IMR-90 (cell line): ENCODE measurements at regions not wholly inside any gene's neighbourhood (a gene's known extent, or its start where the extent isn't known, plus 50 kb on each side); places are given as distances from the start of the nearest gene placed in this dataset.

Experiments used
- BHLHE40 ChIP-seq: fragments of 150-350 bp; IDR thresholded peaks from 2 replicates; pipeline ENCODE4 v1.6.1; 2016; ENCODE audit warnings: mild to moderate bottlenecking, low read depth, low read length
- CTCF ChIP-seq: conservative IDR thresholded peaks from 2 replicates; pipeline ENCODE4 v1.5.1; 2012; ENCODE audit warnings: mild to moderate bottlenecking, low read depth, low read length, improper control_type of control experiment
- ELK1 ChIP-seq: fragments of 150-350 bp; IDR thresholded peaks from 2 replicates; pipeline ENCODE4 v1.6.1; 2016; ENCODE audit warnings: low read depth, mild to moderate bottlenecking, low read length, moderate library complexity, borderline replicate concordance
- FOS ChIP-seq: fragments of 150-350 bp; IDR thresholded peaks from 2 replicates; pipeline ENCODE4 v1.6.1; 2016; ENCODE audit warnings: low read depth, low read length
- MAFK ChIP-seq: IDR thresholded peaks from 2 replicates; pipeline ENCODE4 v1.6.1; 2012; ENCODE audit warnings: low read depth, low read length, improper control_type of control experiment
- MAZ ChIP-seq: IDR thresholded peaks from 2 replicates; pipeline ENCODE4 v1.6.1; 2012; ENCODE audit warnings: low read depth, mild to moderate bottlenecking, low read length, improper control_type of control experiment, moderate library complexity, borderline replicate concordance
- MXI1 ChIP-seq: IDR thresholded peaks from 2 replicates; pipeline ENCODE4 v1.6.1; 2012; ENCODE audit warnings: low read depth, mild to moderate bottlenecking, low read length, moderate library complexity, borderline replicate concordance
- NFE2L2 ChIP-seq: fragments of 150-350 bp; IDR thresholded peaks from 2 replicates; pipeline ENCODE4 v1.6.1; 2016; ENCODE audit warnings: low read depth, mild to moderate bottlenecking, low read length
- POLR2A ChIP-seq: IDR thresholded peaks from 2 replicates; pipeline ENCODE4 v1.6.1; 2012; ENCODE audit warnings: mild to moderate bottlenecking, low read depth, low read length
- RAD21 ChIP-seq: IDR thresholded peaks from 2 replicates; pipeline ENCODE4 v1.6.1; 2012; ENCODE audit warnings: low read length, improper control_type of control experiment
- RCOR1 ChIP-seq: IDR thresholded peaks from 2 replicates; pipeline ENCODE4 v1.6.1; 2012; ENCODE audit warnings: mild to moderate bottlenecking, low read length, improper control_type of control experiment; ENCODE audit not compliant: insufficient replicate concordance
- RFX5 ChIP-seq: IDR thresholded peaks from 2 replicates; pipeline ENCODE4 v1.8.0; 2012; ENCODE audit warnings: low read depth, mild to moderate bottlenecking, low read length, moderate library complexity
- USF2 ChIP-seq: fragments of 150-350 bp; IDR thresholded peaks from 2 replicates; pipeline ENCODE4 v1.6.1; 2017; ENCODE audit warnings: mild to moderate bottlenecking, antibody characterized with exemption, low read length, low read depth

- no peak for TF ChIP-seq CTCF
- no peak for TF ChIP-seq MAFK
- TF ChIP-seq MAZ, result no peak
- TF ChIP-seq POLR2A, result no peak
- no peak for TF ChIP-seq USF2
- TF ChIP-seq FOS, result no peak
- TF ChIP-seq RFX5, result no peak
- TF ChIP-seq BHLHE40, result no peak
- no peak for TF ChIP-seq MXI1
- TF ChIP-seq ELK1, result no peak
- TF ChIP-seq RCOR1, result no peak
- TF ChIP-seq RAD21, result no peak
- no peak for TF ChIP-seq NFE2L2
Measured at GRCh38 chrX:128582036-128582435, 529.8 kb upstream of the ACTRT1 start.
